ENCODE measurements at regions not wholly inside any gene's neighbourhood (a gene's known extent, or its start where the extent isn't known, plus 50 kb on each side); places are given as distances from the start of the nearest gene placed in this dataset.
"Not testable (repeated sequence)": the region's sequence is repeated elsewhere in the genome, so short reads cannot be mapped to it uniquely, and the experiment has no call there.

DNA sequence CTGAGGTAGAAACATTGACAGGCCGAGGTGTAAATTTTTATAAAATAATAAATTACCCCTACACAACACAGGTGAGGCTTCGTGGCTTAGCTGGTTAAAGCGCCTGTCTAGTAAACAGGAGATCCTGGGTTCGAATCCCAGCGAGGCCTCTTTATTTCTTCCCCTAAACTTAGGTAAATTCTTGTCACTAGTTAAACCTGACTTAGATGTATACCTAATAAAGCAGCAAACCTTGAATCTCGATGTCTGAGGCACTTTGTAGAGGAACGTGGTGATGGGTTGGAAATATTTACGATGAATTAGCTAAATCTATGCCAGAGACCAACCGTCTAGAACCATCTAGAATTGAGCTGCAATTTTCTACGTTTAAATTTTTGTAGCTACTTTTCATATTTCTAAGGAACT, 185.6 kb downstream of the OR2B2 start:
- DNase-seq: no peak

- no peak for DNase-seq
These were observed 191.3 kb downstream of the OR2B2 start for GRCh38 chr6:27720607-27721580.

GRCh38 chr6:27719039-27719438, 193.2 kb downstream of the OR2B2 start:
- DNase-seq: not testable (repeated sequence)

DNA sequence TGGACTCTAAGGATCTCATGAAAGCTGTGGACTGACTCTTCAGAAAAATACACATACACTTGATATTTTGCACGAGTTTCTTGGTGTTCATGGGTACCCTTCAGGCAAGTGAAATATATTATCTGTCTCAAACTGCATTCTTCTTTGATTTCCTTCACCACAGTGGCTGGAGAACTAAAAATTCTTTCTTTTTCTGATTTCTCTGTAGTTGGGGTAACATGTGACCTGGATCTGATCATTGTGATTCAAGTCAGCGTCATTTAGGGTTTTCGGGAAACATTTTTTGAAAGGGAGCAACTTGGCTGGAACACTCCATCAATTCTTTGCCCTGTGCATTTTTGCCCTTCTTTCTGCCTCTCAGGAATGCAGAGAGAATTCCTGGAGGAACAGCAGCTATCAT, 205.8 kb downstream of the OR2B2 start:
- DNase-seq: no peak

- DNase-seq: no peak
These were observed 211.9 kb downstream of the OR2B2 start for GRCh38 chr6:27700337-27700736.

DNA sequence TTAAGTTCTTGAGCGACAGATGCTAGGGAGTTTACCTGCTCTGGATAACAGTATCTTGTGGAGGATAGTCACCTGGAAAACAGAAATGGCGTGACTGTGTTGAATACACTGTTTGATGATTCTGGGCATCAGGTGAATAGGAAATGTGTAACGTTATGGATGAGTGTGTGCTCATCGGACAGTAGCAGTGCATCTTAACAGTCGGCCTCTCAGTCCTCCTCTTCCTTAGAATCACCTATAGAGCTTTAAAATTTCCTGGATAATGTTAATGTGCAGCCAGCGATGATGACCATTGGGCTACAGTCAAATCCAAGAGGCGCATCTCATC, 217.7 kb downstream of the OR2B2 start:
- peak in 1 of 2 experiments; percentile 31 for DNase-seq

GRCh38 chr6:27693766-27694546, 218.2 kb downstream of the OR2B2 start:
- DNase-seq: peak; percentile 26 to 75

DNA sequence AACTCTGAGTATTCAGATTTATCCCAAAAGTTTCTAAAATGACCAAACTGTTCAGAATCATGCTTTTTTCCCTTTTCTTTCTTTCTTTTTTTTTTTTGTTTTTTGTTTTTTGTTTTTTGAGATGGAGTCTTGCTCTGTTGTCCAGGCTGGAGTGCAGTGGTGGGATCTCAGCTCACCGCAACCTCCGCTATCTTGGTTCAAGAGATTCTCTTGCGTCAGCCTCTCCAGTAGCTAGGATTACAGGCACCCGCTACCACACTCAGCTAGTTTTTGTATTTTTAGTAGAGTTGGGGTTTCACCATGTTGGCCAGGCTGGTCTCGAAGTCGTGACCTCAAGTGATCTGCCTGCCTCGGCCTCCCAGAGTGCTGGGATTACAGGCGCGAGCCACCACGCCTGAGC, 219.2 kb upstream of the ZNF184 start:
- DNase-seq: not testable (repeated sequence)

DNA sequence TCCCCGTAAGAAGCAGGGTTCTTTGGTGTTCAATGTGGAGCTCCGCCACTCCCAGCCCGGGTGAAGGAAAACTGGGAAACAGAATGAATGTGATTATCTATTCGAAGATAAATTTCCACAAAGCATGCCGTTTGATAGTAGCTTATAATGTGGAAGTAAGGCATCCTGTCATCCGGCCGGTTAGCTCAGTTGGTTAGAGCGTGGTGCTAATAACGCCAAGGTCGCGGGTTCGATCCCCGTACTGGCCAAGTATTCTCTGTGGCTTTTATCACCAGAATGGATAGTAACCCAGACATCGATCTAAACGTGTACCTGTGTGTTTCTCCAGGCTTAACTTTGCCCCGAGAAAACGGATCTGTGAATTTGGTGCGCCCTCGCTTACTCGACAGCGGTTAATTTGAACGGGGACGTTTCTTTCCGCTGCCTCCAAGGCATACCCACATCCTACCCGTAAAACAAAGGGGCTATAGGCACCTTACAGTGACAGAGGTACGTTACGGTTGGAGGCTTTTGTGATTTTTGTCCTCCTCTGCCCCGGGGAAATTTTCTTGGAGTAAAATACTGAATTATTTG, 215.2 kb upstream of the ZNF184 start:
- DNase-seq: peak; percentile 89 to 90

DNA sequence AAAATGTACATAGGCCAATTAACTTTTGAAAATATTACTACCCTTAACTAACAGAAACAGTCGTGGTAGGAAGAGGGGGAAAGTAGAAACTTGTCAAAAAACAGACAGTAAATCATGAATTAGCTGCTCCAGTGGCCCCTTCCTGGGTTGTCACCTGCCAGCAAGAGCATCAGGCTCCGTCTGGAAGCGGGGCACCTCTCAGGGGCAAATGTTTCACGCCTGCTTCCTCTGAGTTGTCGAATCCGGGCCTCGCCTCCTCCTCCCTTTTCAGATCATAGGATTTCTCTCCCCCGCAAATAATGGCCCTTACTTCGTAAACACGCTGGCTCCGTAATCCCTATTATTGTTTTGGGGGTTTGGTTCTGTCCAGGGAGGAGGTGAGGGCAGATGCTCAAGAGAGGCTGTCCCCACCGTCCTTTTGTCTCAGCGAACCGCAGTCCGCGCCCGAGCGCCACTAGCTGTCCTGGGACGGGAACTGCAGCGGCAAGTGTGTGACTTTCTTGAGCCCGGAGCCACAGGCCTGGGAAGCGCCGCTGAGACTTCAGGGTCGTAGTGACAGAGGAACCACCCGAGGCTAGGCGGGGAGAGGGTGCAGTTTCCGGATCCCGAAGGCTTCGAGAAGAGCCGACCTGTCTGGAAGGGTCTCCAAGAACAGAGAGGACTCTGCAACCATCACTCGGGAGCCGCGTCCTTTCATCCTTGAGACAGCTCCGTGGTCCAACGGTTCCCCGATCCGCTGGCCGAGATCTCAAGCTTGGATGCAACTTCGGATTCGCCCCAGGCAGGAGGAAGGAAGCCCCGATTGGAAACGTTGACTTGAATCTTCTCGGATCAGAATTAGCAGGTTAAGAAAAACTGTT, 214.5 kb upstream of the ZNF184 start:
- DNase-seq: peak; percentile 88 to 92

- DNase-seq: no peak
These were observed 212.4 kb upstream of the ZNF184 start for GRCh38 chr6:27685279-27685678.

DNA sequence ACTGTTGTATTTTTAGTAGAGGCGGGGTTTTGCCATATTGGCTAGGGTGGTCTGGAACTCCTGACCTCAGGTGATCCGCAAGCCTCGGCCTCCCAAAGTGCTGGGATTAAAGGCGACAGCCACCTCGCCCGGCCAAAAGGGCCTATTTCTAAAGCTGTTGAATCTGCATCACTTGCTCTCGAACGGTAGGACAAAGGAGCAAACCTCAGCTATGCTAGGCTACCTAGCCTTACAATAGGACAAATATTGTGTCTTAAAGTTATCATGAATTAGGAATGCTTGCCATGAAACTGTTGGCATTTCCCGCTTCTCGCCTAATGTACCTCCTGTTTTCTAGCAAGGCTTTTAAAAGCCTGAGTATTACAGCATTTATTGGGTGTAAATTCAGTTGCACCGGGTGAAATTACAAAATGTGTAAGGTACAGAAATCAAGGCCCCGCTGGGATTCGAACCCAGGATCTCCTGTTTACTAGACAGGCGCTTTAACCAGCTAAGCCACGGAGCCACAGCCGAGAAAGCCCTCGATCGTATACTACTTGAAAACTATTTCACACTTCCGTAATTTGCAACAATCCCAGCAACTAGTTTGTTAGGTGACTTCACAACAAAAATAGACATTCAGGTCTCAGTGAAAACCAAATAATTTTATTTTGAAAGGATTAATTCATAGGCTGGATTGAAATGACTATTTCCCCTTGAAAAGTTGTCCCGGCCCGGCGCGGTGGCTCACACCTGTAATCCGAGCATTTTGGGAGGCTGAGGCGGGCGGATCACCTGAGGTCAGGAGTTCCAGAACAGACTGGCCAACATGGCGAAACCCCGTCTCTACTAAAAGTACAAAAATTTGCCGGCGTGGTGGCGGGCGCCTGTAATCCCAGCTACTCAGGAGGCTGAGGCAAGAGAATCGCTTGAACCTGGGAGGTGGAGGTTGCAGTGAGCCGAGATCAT, 211.6 kb upstream of the ZNF184 start:
- DNase-seq: peak; percentile 4 to 66

- no peak for DNase-seq
These were observed 207.2 kb upstream of the ZNF184 start for GRCh38 chr6:27679964-27680694.

DNA sequence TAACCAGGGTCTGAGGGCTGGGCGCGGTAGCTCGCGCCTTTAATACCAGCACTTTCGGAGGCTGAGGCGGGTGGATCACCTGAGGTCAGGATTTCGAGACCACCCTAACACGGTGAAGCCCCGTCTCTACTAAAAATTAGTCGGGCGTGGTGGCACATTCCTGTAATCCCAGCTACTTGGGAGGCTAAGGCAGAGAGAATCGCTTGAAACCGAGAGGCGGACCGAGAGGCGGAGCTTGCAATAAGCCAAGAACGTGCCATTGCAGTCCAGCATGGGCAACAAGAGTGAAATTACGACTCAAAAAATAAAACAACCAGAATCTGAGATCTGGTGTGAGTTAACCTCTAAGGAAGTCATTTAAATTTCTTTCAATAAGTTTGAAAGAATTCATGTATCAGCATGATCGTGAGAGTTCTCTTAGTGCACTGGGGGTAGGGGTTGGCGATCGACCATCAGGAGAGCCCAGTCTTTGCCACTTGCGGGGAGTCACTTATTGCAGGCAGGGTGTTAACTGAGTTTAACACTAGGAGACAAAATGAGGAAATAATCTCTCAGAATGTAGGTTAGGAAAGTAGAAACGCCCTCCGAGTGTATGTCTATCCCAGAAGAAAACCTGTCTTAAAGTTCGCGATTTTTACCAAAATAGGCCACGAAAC, 206.5 kb upstream of the ZNF184 start:
- DNase-seq: no peak

- DNase-seq: no peak
These were observed 205.6 kb upstream of the ZNF184 start for GRCh38 chr6:27678469-27678868.

DNA sequence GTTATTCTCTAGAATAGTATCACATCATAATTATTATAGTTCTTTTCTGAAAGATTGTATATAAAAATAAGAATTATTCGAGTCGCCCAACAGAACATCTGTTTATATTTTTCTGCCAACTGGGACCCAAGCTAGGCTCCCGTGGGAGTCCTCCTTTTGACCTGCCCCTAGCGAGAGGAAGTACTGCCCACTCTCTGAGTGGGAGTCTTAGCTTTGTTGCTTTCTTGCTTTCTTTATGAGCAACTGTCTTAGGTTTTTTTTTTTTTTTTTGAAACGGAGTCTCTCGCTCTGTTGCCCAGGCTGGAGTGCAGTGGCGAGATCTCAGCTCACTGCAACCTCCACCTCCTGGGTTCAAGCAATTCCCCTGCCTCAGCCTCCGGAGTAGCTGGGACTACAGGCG, 202.0 kb upstream of the ZNF184 start:
- no peak for DNase-seq

DNA sequence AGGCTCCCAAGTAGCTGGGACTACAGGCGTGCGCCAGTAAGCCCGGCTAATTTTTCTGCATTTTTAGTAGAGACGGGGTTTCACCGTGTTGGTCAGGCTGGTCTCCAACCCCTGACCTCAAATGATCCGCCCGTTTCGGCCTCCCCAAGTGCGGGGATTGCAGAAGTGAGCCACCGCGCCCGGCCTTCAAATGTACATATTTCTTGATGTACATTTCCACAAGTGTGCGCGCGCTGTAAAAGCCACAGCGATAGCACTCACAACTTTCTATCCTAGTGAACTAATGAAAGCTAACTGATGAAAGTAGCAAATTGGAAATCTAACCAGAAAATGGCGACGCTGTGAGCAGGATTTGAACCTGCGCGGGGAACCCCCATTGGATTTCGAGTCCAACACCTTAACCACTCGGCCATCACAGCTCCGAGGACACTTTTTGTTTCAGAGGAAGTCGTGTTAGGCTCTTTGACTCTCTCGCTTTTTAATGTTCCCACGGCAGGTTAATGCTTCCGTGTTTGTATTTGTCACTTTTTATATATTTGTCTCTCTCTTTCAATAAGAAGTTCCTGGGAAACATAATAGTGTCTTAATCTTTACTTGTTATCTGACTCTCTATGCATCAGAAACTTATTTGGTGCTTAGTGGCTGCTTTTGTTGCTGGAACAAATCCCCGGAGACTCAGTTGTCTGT, 199.4 kb upstream of the ZNF184 start:
- peak; percentile 61 to 80 for DNase-seq

GRCh38 chr6:27669624-27670301, 196.9 kb upstream of the ZNF184 start:
- no peak for DNase-seq

- peak in 1 of 2 experiments; percentile 55 for DNase-seq
These were observed 196.4 kb upstream of the ZNF184 start for GRCh38 chr6:27669295-27669623.

Data from NCI-H526 (cell line).